Endothelial cell (in vitro differentiated cells): ENCODE measurements at regions not wholly inside any gene's neighbourhood (a gene's known extent, or its start where the extent isn't known, plus 50 kb on each side); places are given as distances from the start of the nearest gene placed in this dataset.

ENCODE experiments used
- DNase-seq: peaks from one replicate; pipeline ENCODE4 v3.0.0; 2021; ENCODE audit warnings: low spot score
- H3K27ac Mint-ChIP-seq: one replicate; pipeline ENCODE4 v1.8.0; 2021; ENCODE audit warnings: mixed read lengths, inconsistent platforms; ENCODE audit not compliant: unreplicated experiment
- H3K27me3 Mint-ChIP-seq: one replicate; pipeline ENCODE4 v1.8.0; 2021; ENCODE audit warnings: mild to moderate bottlenecking, moderate library complexity, mixed read lengths, inconsistent platforms; ENCODE audit not compliant: unreplicated experiment
- H3K36me3 Mint-ChIP-seq: one replicate; pipeline ENCODE4 v1.8.0; 2021; ENCODE audit warnings: mild to moderate bottlenecking, low read depth, mixed read lengths, inconsistent platforms; ENCODE audit not compliant: unreplicated experiment
- H3K4me1 Mint-ChIP-seq: one replicate; pipeline ENCODE4 v1.8.0; 2021; ENCODE audit warnings: mild to moderate bottlenecking, mixed read lengths, inconsistent platforms; ENCODE audit not compliant: unreplicated experiment
- H3K4me3 Mint-ChIP-seq: one replicate; pipeline ENCODE4 v1.8.0; 2021; ENCODE audit warnings: mild to moderate bottlenecking, mixed read lengths, inconsistent platforms; ENCODE audit not compliant: unreplicated experiment
- H3K9me3 Mint-ChIP-seq: one replicate; pipeline ENCODE4 v1.8.0; 2021; ENCODE audit warnings: mixed read lengths, inconsistent platforms; ENCODE audit not compliant: unreplicated experiment
- CTCF ChIP-seq: fragments of 200-600 bp; sonication (generic); IDR thresholded peaks from one replicate; pipeline ENCODE4 v1.5.0; 2021; ENCODE audit warnings: antibody characterized with exemption; ENCODE audit not compliant: unreplicated experiment

GRCh38 chr6:12408752-12409151, 118.6 kb downstream of the EDN1 start:
- DNase-seq = peak; percentile 6
- Mint-ChIP-seq H3K4me3 (no peak overlapping the region), H3K27ac (peak overlapping the region; percentile 93), H3K9me3 (no peaks in the 10 kb centered on the region), H3K27me3 (no peaks in the 10 kb centered on the region), H3K36me3 (no peaks in the 10 kb centered on the region), H3K4me1 (peaks cover 18% of the 10 kb centered on the region)
- no peak for TF ChIP-seq CTCF

GRCh38 chr6:12410946-12411345, 120.8 kb downstream of the EDN1 start:
- no peak overlapping the region for H3K27ac Mint-ChIP-seq
- H3K27me3 Mint-ChIP-seq = no peaks in the 10 kb centered on the region
- no peaks in the 10 kb centered on the region for H3K9me3 Mint-ChIP-seq
- TF ChIP-seq CTCF = no peak
- DNase-seq = no peak
- H3K4me1 Mint-ChIP-seq = peaks cover 18% of the 10 kb centered on the region
- no peaks in the 10 kb centered on the region for H3K36me3 Mint-ChIP-seq
- H3K4me3 Mint-ChIP-seq = no peak overlapping the region

GRCh38 chr6:12414096-12414675, 124.0 kb downstream of the EDN1 start:
- Mint-ChIP-seq H3K27me3 (no peaks in the 10 kb centered on the region), H3K9me3 (no peaks in the 10 kb centered on the region), H3K4me3 (no peak overlapping the region), H3K36me3 (peaks cover 3% of the 10 kb centered on the region), H3K4me1 (peaks cover 2% of the 10 kb centered on the region), H3K27ac (no peak overlapping the region)
- no peak for DNase-seq
- TF ChIP-seq CTCF = no peak

- no peak for TF ChIP-seq CTCF
- no peak for DNase-seq
- no peak overlapping the region for H3K27ac Mint-ChIP-seq
- H3K36me3 Mint-ChIP-seq = peaks cover 3% of the 10 kb centered on the region
- no peaks in the 10 kb centered on the region for H3K27me3 Mint-ChIP-seq
- H3K4me1 Mint-ChIP-seq = no peaks in the 10 kb centered on the region
- no peaks in the 10 kb centered on the region for H3K9me3 Mint-ChIP-seq
- no peak overlapping the region for H3K4me3 Mint-ChIP-seq
These were observed 125.9 kb downstream of the EDN1 start for GRCh38 chr6:12415980-12416598.

GRCh38 chr6:12417191-12417590, 127.0 kb downstream of the EDN1 start:
- H3K36me3 Mint-ChIP-seq = peaks cover 3% of the 10 kb centered on the region
- H3K4me1 Mint-ChIP-seq = no peaks in the 10 kb centered on the region
- no peak for TF ChIP-seq CTCF

More at GRCh38 chr6:12417191-12417590, 127.0 kb downstream of the EDN1 start:
- no peaks in the 10 kb centered on the region for H3K9me3 Mint-ChIP-seq
- no peak overlapping the region for H3K27ac Mint-ChIP-seq
- DNase-seq = no peak
- H3K27me3 Mint-ChIP-seq = no peaks in the 10 kb centered on the region
- no peak overlapping the region for H3K4me3 Mint-ChIP-seq
